GM23338 (cell line): ENCODE measurements at regions not wholly inside any gene's neighbourhood (a gene's known extent, or its start where the extent isn't known, plus 50 kb on each side); places are given as distances from the start of the nearest gene placed in this dataset.

Experiments used
- ATAC-seq: fragments of 200-7000 bp; cut with Tn5 transposase; 3 replicates; pipeline ENCODE4 v1.9.1; 2020
- DNase-seq: peaks from one replicate; pipeline ENCODE4 v3.0.0-alpha.2; 2015; ENCODE audit warnings: low spot score
- H2AFZ ChIP-seq: fragments of 200-600 bp; sonication (generic); 2 replicates; pipeline ENCODE4 v1.8.0; 2016; ENCODE audit warnings: antibody characterized with exemption, mild to moderate bottlenecking, moderate library complexity
- H3F3A ChIP-seq: fragments of 200-600 bp; sonication (generic); replicated peaks from 2 replicates; pipeline ENCODE4 v1.8.0; 2017; ENCODE audit warnings: antibody characterized with exemption, mixed run types, low read depth
- H3K27ac ChIP-seq: fragments of 200-600 bp; sonication (generic); 2 replicates; pipeline ENCODE4 v1.6.1; 2016; ENCODE audit warnings: low read depth
- H3K27me3 ChIP-seq: fragments of 200-600 bp; sonication (generic); 2 replicates; pipeline ENCODE4 v1.8.0; 2016; ENCODE audit warnings: mild to moderate bottlenecking, mixed run types, moderate library complexity; ENCODE audit not compliant: insufficient read depth
- H3K36me3 ChIP-seq: fragments of 200-600 bp; sonication (generic); 2 replicates; pipeline ENCODE4 v1.8.0; 2016; ENCODE audit warnings: mild to moderate bottlenecking; ENCODE audit not compliant: insufficient read depth
- H3K4me1 ChIP-seq: fragments of 200-600 bp; sonication (generic); 2 replicates; pipeline ENCODE4 v1.8.0; 2016; ENCODE audit warnings: mild to moderate bottlenecking, moderate library complexity; ENCODE audit not compliant: insufficient read depth
- H3K4me2 ChIP-seq: fragments of 200-600 bp; sonication (generic); 2 replicates; pipeline ENCODE4 v1.7.1; 2017; ENCODE audit warnings: mixed run types
- H3K4me3 ChIP-seq: fragments of 200-600 bp; sonication (generic); 2 replicates; pipeline ENCODE4 v1.6.1; 2016; ENCODE audit warnings: mixed run types
- H3K79me2 ChIP-seq: fragments of 200-600 bp; sonication (generic); replicated peaks from 2 replicates; pipeline ENCODE4 v1.8.0; 2017; ENCODE audit warnings: mild to moderate bottlenecking; ENCODE audit not compliant: insufficient read depth
- H3K9me2 ChIP-seq: fragments of 200-600 bp; sonication (generic); 2 replicates; pipeline ENCODE4 v1.8.0; 2017; ENCODE audit not compliant: insufficient read depth
- H4K20me1 ChIP-seq: fragments of 200-600 bp; sonication (generic); replicated peaks from 2 replicates; pipeline ENCODE4 v1.8.0; 2017; ENCODE audit warnings: mild to moderate bottlenecking; ENCODE audit not compliant: insufficient read depth
- H3K27ac Mint-ChIP-seq: 2 replicates; pipeline ENCODE4 v1.8.0; 2020; ENCODE audit warnings: inconsistent platforms, mild to moderate bottlenecking, moderate library complexity, mixed read lengths
- H3K27me3 Mint-ChIP-seq: 3 replicates; pipeline ENCODE4 v1.8.0; 2022; ENCODE audit warnings: low read depth, mild to moderate bottlenecking, moderate library complexity, mixed read lengths, inconsistent platforms; ENCODE audit not compliant: insufficient read depth, poor library complexity
- H3K36me3 Mint-ChIP-seq: 3 replicates; pipeline ENCODE4 v1.8.0; 2021; ENCODE audit warnings: low read depth, mild to moderate bottlenecking, inconsistent platforms, moderate library complexity, mixed read lengths
- H3K4me1 Mint-ChIP-seq: 3 replicates; pipeline ENCODE4 v1.8.0; 2020; ENCODE audit warnings: mild to moderate bottlenecking, inconsistent platforms, mixed read lengths
- H3K4me3 Mint-ChIP-seq: 3 replicates; pipeline ENCODE4 v1.8.0; 2021; ENCODE audit warnings: moderate library complexity, mild to moderate bottlenecking, inconsistent platforms, mixed read lengths
- H3K9me3 Mint-ChIP-seq: 3 replicates; pipeline ENCODE4 v1.8.0; 2020; ENCODE audit warnings: moderate library complexity, mild to moderate bottlenecking, inconsistent platforms, mixed read lengths
- CREB1 ChIP-seq: fragments of 250-450 bp; sonication (Bioruptor Pico); IDR thresholded peaks from 2 replicates; pipeline ENCODE4 v1.5.0; 2020; ENCODE audit warnings: low read depth, mild to moderate bottlenecking, moderate library complexity
- CTCF ChIP-seq, 2 experiments: fragments of 200-600 bp in 1 of 2; sonication (generic) in 1 of 2; conservative IDR thresholded peaks; 2 replicates each; pipeline versions ENCODE4 v1.5.1 to v1.6.1; 2016 to 2017; ENCODE audit warnings: antibody characterized with exemption in 2 of 2, low read depth in 2 of 2, mild to moderate bottlenecking in 2 of 2, moderate library complexity in 1 of 2
- EZH2phosphoT487 ChIP-seq: fragments of 200-600 bp; sonication (generic); IDR thresholded peaks from one replicate; pipeline ENCODE4 v1.8.1; 2018; ENCODE audit warnings: antibody characterized with exemption; ENCODE audit not compliant: unreplicated experiment
- JUNB ChIP-seq: IDR thresholded peaks from one replicate; pipeline ENCODE4 v1.6.1; 2016; ENCODE audit warnings: antibody characterized with exemption; ENCODE audit not compliant: unreplicated experiment
- POLR2AphosphoS5 ChIP-seq: IDR thresholded peaks from 2 replicates; pipeline ENCODE4 v1.6.1; 2016; ENCODE audit warnings: antibody characterized with exemption, low read depth
- STAT1 ChIP-seq: IDR thresholded peaks from one replicate; pipeline ENCODE4 v1.6.1; 2016; ENCODE audit warnings: antibody characterized with exemption; ENCODE audit not compliant: unreplicated experiment
- ZNF331 ChIP-seq: fragments of 250-450 bp; sonication (Bioruptor Pico); IDR thresholded peaks from 2 replicates; pipeline ENCODE4 v1.5.0; 2020; ENCODE audit warnings: low read depth, mild to moderate bottlenecking, moderate library complexity
- TF ChIP-seq, protein P1 (sequence below): IDR thresholded peaks from one replicate; pipeline ENCODE4 v1.6.1; 2018; ENCODE audit warnings: antibody characterized with exemption; ENCODE audit not compliant: unreplicated experiment

GRCh38 chr6:169016758-169017157 lies 236.9 kb downstream of the THBS2 start:
- DNase-seq (no peak), ATAC-seq (no peak)
- Mint-ChIP-seq H3K9me3 (peaks cover 43% of the 10 kb centered on the region), H3K4me3 (no peak overlapping the region), H3K4me1 (peaks cover 12% of the 10 kb centered on the region; the same call in 2 of the 3 replicates), H3K36me3 (peaks cover 21% of the 10 kb centered on the region; the same call in 2 of the 3 replicates), H3K27me3 (peaks cover 5% of the 10 kb centered on the region), H3K27ac (no peak overlapping the region)
- H3K9me2 ChIP-seq = peaks cover 13% of the 10 kb centered on the region; the same call in 1 of the 2 replicates
- no peaks in the 10 kb centered on the region for H3F3A ChIP-seq
- no peaks in the 10 kb centered on the region; the same call in 1 of the 2 replicates for H3K36me3 ChIP-seq
- no peak overlapping the region for H3K4me3 ChIP-seq
- no peak overlapping the region for H3K27ac ChIP-seq
- no peak overlapping the region for H2AFZ ChIP-seq
- TF ChIP-seq POLR2AphosphoS5 = no peak
- no peak for TF ChIP-seq STAT1
- TF ChIP-seq CREB1 (CRISPR knock-in tag) = no peak
- TF ChIP-seq JUNB = no peak
- H3K4me2 ChIP-seq = no peak overlapping the region
- no peaks in the 10 kb centered on the region for H4K20me1 ChIP-seq
- H3K4me1 ChIP-seq = peaks cover 12% of the 10 kb centered on the region
- H3K27me3 ChIP-seq = no peaks in the 10 kb centered on the region
- no peaks in the 10 kb centered on the region for H3K79me2 ChIP-seq

GRCh38 chr6:169014211-169015197 lies 239.1 kb downstream of the THBS2 start:
- no peak overlapping the region for H3K4me3 Mint-ChIP-seq
- Histone ChIP-seq H3K9me2 (peaks cover 13% of the 10 kb centered on the region; the same call in 1 of the 2 replicates), H3K4me3 (no peak overlapping the region), H3F3A (no peaks in the 10 kb centered on the region), H3K36me3 (no peaks in the 10 kb centered on the region; the same call in 1 of the 2 replicates), H4K20me1 (no peaks in the 10 kb centered on the region), H3K4me2 (peak overlapping the region; percentile 35; the same call in 1 of the 2 replicates), H3K4me1 (peaks cover 12% of the 10 kb centered on the region), H3K27ac (no peak overlapping the region), H2AFZ (no peak overlapping the region), H3K79me2 (no peaks in the 10 kb centered on the region), H3K27me3 (no peaks in the 10 kb centered on the region)
- peaks cover 44% of the 10 kb centered on the region for H3K9me3 Mint-ChIP-seq
- peaks cover 12% of the 10 kb centered on the region; the same call in 2 of the 3 replicates for H3K4me1 Mint-ChIP-seq
- peaks cover 7% of the 10 kb centered on the region for H3K27me3 Mint-ChIP-seq
- DNase-seq (no peak), ATAC-seq (no peak)
- H3K36me3 Mint-ChIP-seq = peaks cover 25% of the 10 kb centered on the region
- no peak overlapping the region for H3K27ac Mint-ChIP-seq
- TF ChIP-seq STAT1 (no peak), EZH2phosphoT487 (no peak), ZNF331 (CRISPR knock-in tag) (no peak), JUNB (no peak), POLR2AphosphoS5 (no peak), CTCF (conservative IDR thresholded peaks at IDR 0.05; ENCODE audit: low read depth in 2 of 2) (no peak), CREB1 (CRISPR knock-in tag) (no peak)
- TF ChIP-seq, protein P1, sequence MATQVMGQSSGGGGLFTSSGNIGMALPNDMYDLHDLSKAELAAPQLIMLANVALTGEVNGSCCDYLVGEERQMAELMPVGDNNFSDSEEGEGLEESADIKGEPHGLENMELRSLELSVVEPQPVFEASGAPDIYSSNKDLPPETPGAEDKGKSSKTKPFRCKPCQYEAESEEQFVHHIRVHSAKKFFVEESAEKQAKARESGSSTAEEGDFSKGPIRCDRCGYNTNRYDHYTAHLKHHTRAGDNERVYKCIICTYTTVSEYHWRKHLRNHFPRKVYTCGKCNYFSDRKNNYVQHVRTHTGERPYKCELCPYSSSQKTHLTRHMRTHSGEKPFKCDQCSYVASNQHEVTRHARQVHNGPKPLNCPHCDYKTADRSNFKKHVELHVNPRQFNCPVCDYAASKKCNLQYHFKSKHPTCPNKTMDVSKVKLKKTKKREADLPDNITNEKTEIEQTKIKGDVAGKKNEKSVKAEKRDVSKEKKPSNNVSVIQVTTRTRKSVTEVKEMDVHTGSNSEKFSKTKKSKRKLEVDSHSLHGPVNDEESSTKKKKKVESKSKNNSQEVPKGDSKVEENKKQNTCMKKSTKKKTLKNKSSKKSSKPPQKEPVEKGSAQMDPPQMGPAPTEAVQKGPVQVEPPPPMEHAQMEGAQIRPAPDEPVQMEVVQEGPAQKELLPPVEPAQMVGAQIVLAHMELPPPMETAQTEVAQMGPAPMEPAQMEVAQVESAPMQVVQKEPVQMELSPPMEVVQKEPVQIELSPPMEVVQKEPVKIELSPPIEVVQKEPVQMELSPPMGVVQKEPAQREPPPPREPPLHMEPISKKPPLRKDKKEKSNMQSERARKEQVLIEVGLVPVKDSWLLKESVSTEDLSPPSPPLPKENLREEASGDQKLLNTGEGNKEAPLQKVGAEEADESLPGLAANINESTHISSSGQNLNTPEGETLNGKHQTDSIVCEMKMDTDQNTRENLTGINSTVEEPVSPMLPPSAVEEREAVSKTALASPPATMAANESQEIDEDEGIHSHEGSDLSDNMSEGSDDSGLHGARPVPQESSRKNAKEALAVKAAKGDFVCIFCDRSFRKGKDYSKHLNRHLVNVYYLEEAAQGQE = no peak
